ENCODE measurements at regions not wholly inside any gene's neighbourhood (a gene's known extent, or its start where the extent isn't known, plus 50 kb on each side); places are given as distances from the start of the nearest gene placed in this dataset.

GRCh38 chr1:234896477-234897389 lies 231.9 kb downstream of the TOMM20 start:
- intact Hi-C loops (cut with micrococcal nuclease), result no loop called here
- POLR2A ChIA-PET, result no interaction called here

GRCh38 chr1:234893725-234894630 lies 234.7 kb downstream of the TOMM20 start:
- Mint-ChIP-seq H3K27me3 (no peaks in the 10 kb centered on the region), H3K27ac (peak overlapping the region; percentile 31), H3K36me3 (ENCODE audit: low read depth) (peaks cover 1% of the 10 kb centered on the region), H3K9me3 (no peaks in the 10 kb centered on the region), H3K4me3 (no peak overlapping the region), H3K4me1 (ENCODE audit: low read depth) (peaks cover 34% of the 10 kb centered on the region)
- ATAC-seq, result peak; percentile 84
- peak; percentile 78 for DNase-seq
- no peak for TF ChIP-seq CTCF (IDR thresholded peaks at IDR 0.05)
- ChIA-PET CTCF (interaction anchor here (1.4 kb wide), 1 partner anchor 44 kb away, joined by 3 read pairs; no protein-coding TSS in a partner anchor), POLR2A (interaction anchor here (1.5 kb wide), 1 partner anchor 65 kb away, joined by 3 read pairs; no protein-coding TSS in a partner anchor)
- intact Hi-C loops (cut with micrococcal nuclease), result no loop called here

More at GRCh38 chr1:234896477-234897389, 231.9 kb downstream of the TOMM20 start:
- no peaks in the 10 kb centered on the region for H3K27me3 Mint-ChIP-seq
- peaks cover 1% of the 10 kb centered on the region for H3K36me3 Mint-ChIP-seq (ENCODE audit: low read depth)
- no peaks in the 10 kb centered on the region for H3K9me3 Mint-ChIP-seq
- H3K27ac Mint-ChIP-seq, result no peak overlapping the region
- H3K4me3 Mint-ChIP-seq, result no peak overlapping the region
- CTCF ChIA-PET, result no interaction called here
- ATAC-seq (no peak), DNase-seq (no peak)
- no peak for TF ChIP-seq CTCF (IDR thresholded peaks at IDR 0.05)
- H3K4me1 Mint-ChIP-seq (ENCODE audit: low read depth), result peaks cover 27% of the 10 kb centered on the region

- TF ChIP-seq CTCF (IDR thresholded peaks at IDR 0.05), result no peak
- DNase-seq (no peak), ATAC-seq (no peak)
- Mint-ChIP-seq H3K36me3 (ENCODE audit: low read depth) (peaks cover 1% of the 10 kb centered on the region), H3K4me3 (no peak overlapping the region), H3K9me3 (no peaks in the 10 kb centered on the region), H3K27ac (peak overlapping the region; percentile 31), H3K27me3 (no peaks in the 10 kb centered on the region), H3K4me1 (ENCODE audit: low read depth) (peaks cover 34% of the 10 kb centered on the region)
- intact Hi-C loops (cut with micrococcal nuclease), result no loop called here
- ChIA-PET CTCF (interaction anchor here (1.4 kb wide), 1 partner anchor 43 kb away, joined by 3 read pairs; no protein-coding TSS in a partner anchor), POLR2A (interaction anchor here (1.5 kb wide), 1 partner anchor 66 kb away, joined by 3 read pairs; no protein-coding TSS in a partner anchor)
Observed at GRCh38 chr1:234893359-234893724, 235.3 kb downstream of the TOMM20 start.

- peaks cover 1% of the 10 kb centered on the region for H3K36me3 Mint-ChIP-seq (ENCODE audit: low read depth)
- POLR2A ChIA-PET, result no interaction called here
Observed at GRCh38 chr1:234892642-234893041, 236.0 kb downstream of the TOMM20 start.

More at GRCh38 chr1:234892642-234893041, 236.0 kb downstream of the TOMM20 start:
- TF ChIP-seq CTCF (IDR thresholded peaks at IDR 0.05), result no peak
- Mint-ChIP-seq H3K27me3 (no peaks in the 10 kb centered on the region), H3K27ac (no peak overlapping the region), H3K4me1 (ENCODE audit: low read depth) (peaks cover 32% of the 10 kb centered on the region), H3K9me3 (no peaks in the 10 kb centered on the region), H3K4me3 (no peak overlapping the region)
- no peak for ATAC-seq
- no peak for DNase-seq
- intact Hi-C loops (cut with micrococcal nuclease), result no loop called here
- CTCF ChIA-PET, result no interaction called here

Measured in activated CD8-positive, alpha-beta T cell treated with anti-CD3 and anti-CD28 coated beads for 36 hours (primary cell).